HL-60 (cell line): ENCODE measurements at regions not wholly inside any gene's neighbourhood (a gene's known extent, or its start where the extent isn't known, plus 50 kb on each side); places are given as distances from the start of the nearest gene placed in this dataset.

Experiments used
- DNase-seq, 2 experiments: peaks; one replicate each; pipeline ENCODE4 v3.0.0-alpha.2; 2010 to 2020; ENCODE audit warnings: low read depth in 1 of 2, low spot score in 1 of 2
- H3K27ac ChIP-seq: fragments of 250-450 bp; sonication (Bioruptor Pico); replicated peaks from 2 replicates; pipeline ENCODE4 v1.5.1; 2020; ENCODE audit warnings: mild to moderate bottlenecking, moderate library complexity
- H3K27me3 ChIP-seq: fragments of 250-450 bp; sonication (Bioruptor Pico); 2 replicates; pipeline ENCODE4 v1.5.1; 2021; ENCODE audit warnings: mild to moderate bottlenecking, moderate library complexity; ENCODE audit not compliant: insufficient read depth, poor library complexity, severe bottlenecking
- H3K4me3 ChIP-seq: replicated peaks from 2 replicates; pipeline ENCODE4 v1.5.1; 2011; ENCODE audit warnings: mild to moderate bottlenecking, control low read depth, low read length; ENCODE audit not compliant: insufficient read depth
- CTCF ChIP-seq: IDR thresholded peaks from one replicate; pipeline ENCODE4 v1.5.1; 2011; ENCODE audit warnings: low read length, control low read depth, inconsistent platforms; ENCODE audit not compliant: insufficient read depth
- GABPA ChIP-seq: IDR thresholded peaks from 2 replicates; pipeline ENCODE4 v1.6.1; 2012; ENCODE audit warnings: low read depth
- POLR2AphosphoS5 ChIP-seq: IDR thresholded peaks from 2 replicates; pipeline ENCODE4 v1.6.1; 2012; ENCODE audit warnings: low read depth
- REST ChIP-seq: IDR thresholded peaks from 2 replicates; pipeline ENCODE4 v1.6.1; 2012; ENCODE audit warnings: low read depth; ENCODE audit not compliant: insufficient replicate concordance
- SPI1 ChIP-seq: IDR thresholded peaks from 2 replicates; pipeline ENCODE4 v1.6.1; 2012; ENCODE audit warnings: low read depth, mild to moderate bottlenecking, borderline replicate concordance

GRCh38 chr13:62305756-62306155, 890.1 kb upstream of the PCDH20 start:
- Histone ChIP-seq H3K27me3 (no peaks in the 10 kb centered on the region), H3K4me3 (no peak overlapping the region), H3K27ac (no peak overlapping the region)
- no peak for DNase-seq
- TF ChIP-seq SPI1 (no peak), REST (no peak), POLR2AphosphoS5 (no peak), CTCF (no peak), GABPA (no peak)

- no peak for TF ChIP-seq GABPA
These were observed 886.7 kb upstream of the PCDH20 start for GRCh38 chr13:62302341-62302740.

GRCh38 chr13:62299988-62300387, 884.3 kb upstream of the PCDH20 start:
- no peak overlapping the region for H3K27ac ChIP-seq
- H3K27me3 ChIP-seq: no peaks in the 10 kb centered on the region
- TF ChIP-seq CTCF (no peak), SPI1 (no peak), REST (no peak), POLR2AphosphoS5 (no peak), GABPA (no peak)
- DNase-seq: no peak
- H3K4me3 ChIP-seq: no peak overlapping the region

More at GRCh38 chr13:62302341-62302740, 886.7 kb upstream of the PCDH20 start:
- no peaks in the 10 kb centered on the region for H3K27me3 ChIP-seq
- no peak overlapping the region for H3K4me3 ChIP-seq
- DNase-seq: no peak
- no peak overlapping the region for H3K27ac ChIP-seq

GRCh38 chr13:62296812-62297211, 881.2 kb upstream of the PCDH20 start:
- TF ChIP-seq GABPA (no peak), CTCF (no peak), SPI1 (no peak), POLR2AphosphoS5 (no peak), REST (no peak)
- Histone ChIP-seq H3K27me3 (no peaks in the 10 kb centered on the region), H3K27ac (no peak overlapping the region), H3K4me3 (no peak overlapping the region)
- no peak for DNase-seq
